ENCODE measurements at regions not wholly inside any gene's neighbourhood (a gene's known extent, or its start where the extent isn't known, plus 50 kb on each side); places are given as distances from the start of the nearest gene placed in this dataset.

DNA sequence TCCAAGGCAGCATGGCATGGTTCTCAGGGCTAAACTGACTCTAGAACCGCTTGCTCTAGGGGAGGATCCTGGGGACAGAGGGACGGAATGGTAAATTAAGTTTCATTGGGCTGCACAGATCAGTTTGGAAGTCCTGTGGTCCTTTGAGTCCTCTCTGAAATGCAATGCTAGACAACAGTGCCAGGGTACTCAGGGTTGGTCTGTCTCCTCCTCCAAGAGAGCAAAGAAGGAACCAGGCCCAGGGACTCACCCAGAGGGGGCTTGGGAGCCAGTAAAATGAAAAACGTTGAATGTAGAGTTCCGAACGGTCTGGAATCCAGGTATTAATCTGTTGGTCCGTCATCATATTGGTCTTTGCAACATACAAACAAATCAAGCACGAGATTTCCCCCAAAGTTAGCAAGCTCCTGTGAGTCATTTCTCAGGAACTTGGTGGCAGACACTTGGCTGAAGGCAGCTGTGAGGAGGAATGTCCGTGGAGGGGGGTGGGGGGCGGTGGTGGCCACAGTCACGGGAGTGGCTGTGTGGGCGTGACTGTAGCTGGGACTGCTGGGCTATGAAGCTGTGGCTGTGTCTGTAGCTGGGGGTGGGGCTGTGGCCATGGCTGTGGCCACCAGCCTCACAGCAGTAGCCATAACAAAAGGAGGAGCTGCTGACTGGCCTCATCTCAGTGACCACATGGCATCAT is 361.0 kb downstream of the SHQ1 start:
- no peaks in the 10 kb centered on the region for H3K9me3 ChIP-seq (ENCODE audit: low read depth)
- peak overlapping the region; percentile 66 for H3K27ac ChIP-seq
- H3K4me1 ChIP-seq (ENCODE audit: insufficient read depth): peaks cover 18% of the 10 kb centered on the region
- peak; percentile 82 for DNase-seq (ENCODE audit: low spot score)
- H2AFZ ChIP-seq: no peak overlapping the region
- no peaks in the 10 kb centered on the region for H3K9me2 ChIP-seq (replicated peaks; ENCODE audit: insufficient read depth)
- H3K36me3 ChIP-seq (replicated peaks; ENCODE audit: insufficient read depth, low read depth): no peaks in the 10 kb centered on the region
- H3K79me2 ChIP-seq: no peaks in the 10 kb centered on the region
- H3K4me3 ChIP-seq: no peak overlapping the region
- 36% methylated on average over 11 of the region's 11 CpGs for WGBS (ENCODE audit: low lambda C conversion rate, missing lambda C conversion rate)
- H4K20me1 ChIP-seq (ENCODE audit: insufficient read depth, poor library complexity, severe bottlenecking): no peaks in the 10 kb centered on the region
- peak overlapping the region; percentile 33 for H3K4me2 ChIP-seq
- no peaks in the 10 kb centered on the region for H3K27me3 ChIP-seq
- TF ChIP-seq EZH2phosphoT487 (IDR thresholded peaks at IDR 0.05; ENCODE audit: low read depth, severe bottlenecking, unreplicated experiment): no peak

DNA sequence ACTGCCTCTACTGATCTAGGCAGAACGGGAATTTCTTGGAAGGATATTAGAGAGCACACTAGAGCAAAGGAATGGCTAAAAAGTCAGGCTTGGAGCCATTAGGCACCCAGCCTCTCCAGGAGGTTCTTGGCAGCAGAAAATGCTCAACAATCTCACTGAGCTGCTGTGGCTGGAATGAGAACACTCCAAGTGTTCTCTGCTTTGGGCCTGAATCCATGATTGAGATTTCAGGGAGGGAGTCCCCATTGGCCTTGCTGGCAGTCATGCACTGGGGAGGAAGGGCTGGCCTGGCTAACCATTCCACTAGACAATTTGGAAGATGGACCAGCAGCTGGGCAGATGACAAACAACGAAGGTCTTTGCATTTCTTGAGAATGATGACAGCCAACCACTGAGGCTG is 362.6 kb downstream of the SHQ1 start:
- Histone ChIP-seq H3K9me3 (ENCODE audit: low read depth) (no peaks in the 10 kb centered on the region), H4K20me1 (ENCODE audit: insufficient read depth, poor library complexity, severe bottlenecking) (no peaks in the 10 kb centered on the region), H3K36me3 (replicated peaks; ENCODE audit: insufficient read depth, low read depth) (no peaks in the 10 kb centered on the region), H3K4me1 (ENCODE audit: insufficient read depth) (peaks cover 18% of the 10 kb centered on the region), H3K9me2 (replicated peaks; ENCODE audit: insufficient read depth) (no peaks in the 10 kb centered on the region), H2AFZ (no peak overlapping the region), H3K79me2 (no peaks in the 10 kb centered on the region), H3K27me3 (no peaks in the 10 kb centered on the region), H3K27ac (no peak overlapping the region), H3K4me2 (no peak overlapping the region), H3K4me3 (no peak overlapping the region)
- 97% methylated on average over 2 of the region's 2 CpGs for WGBS (ENCODE audit: low lambda C conversion rate, missing lambda C conversion rate)
- TF ChIP-seq CTCF (IDR thresholded peaks at IDR 0.05; ENCODE audit: poor library complexity) (no peak), EZH2phosphoT487 (IDR thresholded peaks at IDR 0.05; ENCODE audit: low read depth, severe bottlenecking, unreplicated experiment) (no peak), EZH2 (IDR thresholded peaks at IDR 0.05; ENCODE audit: borderline replicate concordance) (no peak)
- DNase-seq (ENCODE audit: low spot score): no peak

DNA sequence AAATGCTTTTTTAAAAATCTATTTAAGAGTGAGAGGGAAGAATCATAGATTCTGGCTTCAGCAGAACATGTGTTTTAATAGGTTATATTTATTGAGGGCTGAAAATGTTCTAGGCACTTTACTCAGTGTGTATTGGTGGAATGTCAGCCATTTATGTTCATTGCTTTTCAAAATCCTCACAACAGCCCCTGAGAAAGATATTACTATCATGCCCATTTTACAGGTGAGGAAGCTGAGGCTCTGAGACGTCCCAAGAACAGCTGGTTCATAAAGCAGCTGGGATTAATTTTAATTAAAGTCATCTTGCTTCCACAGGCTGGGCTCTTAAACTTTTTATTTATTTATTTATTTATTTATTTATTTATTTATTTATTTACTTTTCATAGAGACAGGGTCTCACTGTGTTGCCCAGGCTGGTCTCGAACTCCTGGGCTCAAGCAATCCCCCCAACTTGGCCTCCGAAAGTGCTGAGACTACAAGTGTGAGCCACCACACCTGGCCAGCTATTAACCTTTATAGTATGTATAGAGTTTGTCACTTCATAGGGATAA is 364.6 kb downstream of the SHQ1 start:
- H4K20me1 ChIP-seq (ENCODE audit: insufficient read depth, poor library complexity, severe bottlenecking): no peaks in the 10 kb centered on the region
- peak overlapping the region; percentile 52 for H3K4me2 ChIP-seq
- WGBS (ENCODE audit: low lambda C conversion rate, missing lambda C conversion rate): 88% methylated on average over 3 of the region's 3 CpGs
- no peaks in the 10 kb centered on the region for H3K27me3 ChIP-seq
- peaks cover 18% of the 10 kb centered on the region for H3K4me1 ChIP-seq (ENCODE audit: insufficient read depth)
- no peaks in the 10 kb centered on the region for H3K36me3 ChIP-seq (replicated peaks; ENCODE audit: insufficient read depth, low read depth)
- H3K79me2 ChIP-seq: no peaks in the 10 kb centered on the region
- TF ChIP-seq EZH2 (IDR thresholded peaks at IDR 0.05; ENCODE audit: borderline replicate concordance) (no peak), CTCF (IDR thresholded peaks at IDR 0.05; ENCODE audit: poor library complexity) (no peak), EZH2phosphoT487 (IDR thresholded peaks at IDR 0.05; ENCODE audit: low read depth, severe bottlenecking, unreplicated experiment) (no peak)
- H3K27ac ChIP-seq: peak overlapping the region; percentile 1
- H2AFZ ChIP-seq: no peak overlapping the region
- no peaks in the 10 kb centered on the region for H3K9me2 ChIP-seq (replicated peaks; ENCODE audit: insufficient read depth)
- no peaks in the 10 kb centered on the region for H3K9me3 ChIP-seq (ENCODE audit: low read depth)
- DNase-seq (ENCODE audit: low spot score): no peak
- no peak overlapping the region for H3K4me3 ChIP-seq

DNA sequence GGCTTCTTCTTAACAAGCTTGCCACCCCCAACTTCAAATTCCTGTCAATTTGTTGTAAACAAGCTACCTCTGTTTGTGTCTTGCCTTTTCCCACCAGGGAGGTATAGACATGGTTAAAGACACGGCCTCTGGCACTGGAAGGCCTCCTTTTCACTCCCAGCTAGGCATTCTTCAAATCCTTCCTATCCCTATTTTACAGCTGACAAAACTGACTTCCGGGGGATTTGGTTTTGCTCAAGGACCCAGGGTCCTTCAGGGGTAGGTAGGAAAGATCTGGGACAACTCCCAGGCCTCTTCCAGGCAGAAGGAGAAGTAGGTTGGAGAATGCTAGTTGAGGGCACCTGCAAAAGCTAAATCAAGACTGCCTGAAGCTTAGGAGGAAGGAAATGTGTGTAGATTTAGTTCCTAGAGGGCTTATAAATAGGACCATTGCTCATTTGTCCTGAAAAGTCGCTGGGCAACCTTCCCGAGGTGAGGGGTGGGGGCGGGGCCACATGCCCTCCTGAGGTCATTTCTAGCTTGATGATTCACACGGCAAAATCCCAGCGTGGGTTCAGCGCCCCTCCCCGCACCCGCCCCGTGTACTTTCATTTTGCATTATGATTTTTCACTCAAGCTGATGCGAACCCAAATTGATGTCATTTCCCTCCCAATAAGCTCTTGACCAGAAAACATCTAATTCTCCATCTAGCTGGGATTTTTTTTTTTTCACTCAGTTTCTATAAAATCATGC is 365.5 kb downstream of the SHQ1 start:
- Histone ChIP-seq H3K9me2 (replicated peaks; ENCODE audit: insufficient read depth) (no peaks in the 10 kb centered on the region), H3K36me3 (replicated peaks; ENCODE audit: insufficient read depth, low read depth) (no peaks in the 10 kb centered on the region), H3K4me2 (peak overlapping the region; percentile 52), H3K79me2 (no peaks in the 10 kb centered on the region), H4K20me1 (ENCODE audit: insufficient read depth, poor library complexity, severe bottlenecking) (no peaks in the 10 kb centered on the region), H3K27me3 (no peaks in the 10 kb centered on the region), H3K4me1 (ENCODE audit: insufficient read depth) (peaks cover 10% of the 10 kb centered on the region), H2AFZ (no peak overlapping the region), H3K4me3 (no peak overlapping the region), H3K9me3 (ENCODE audit: low read depth) (no peaks in the 10 kb centered on the region), H3K27ac (peak overlapping the region; percentile 71)
- peak; percentile 84 for DNase-seq (ENCODE audit: low spot score)
- WGBS (ENCODE audit: low lambda C conversion rate, missing lambda C conversion rate): 21% methylated on average over 12 of the region's 12 CpGs
- TF ChIP-seq CTCF (IDR thresholded peaks at IDR 0.05; ENCODE audit: poor library complexity): no peak
- TF ChIP-seq EZH2phosphoT487 (IDR thresholded peaks at IDR 0.05; ENCODE audit: low read depth, severe bottlenecking, unreplicated experiment): no peak
- no peak for TF ChIP-seq EZH2 (IDR thresholded peaks at IDR 0.05; ENCODE audit: borderline replicate concordance)

Data from hepatocyte (in vitro differentiated cells).